H9 (cell line): ENCODE measurements at regions not wholly inside any gene's neighbourhood (a gene's known extent, or its start where the extent isn't known, plus 50 kb on each side); places are given as distances from the start of the nearest gene placed in this dataset.

Experiments
- DNase-seq: peaks from one replicate; pipeline ENCODE4 v3.0.0-alpha.2; 2017
- H2AFZ ChIP-seq: one replicate; pipeline ENCODE4 v1.6.1; 2013; ENCODE audit warnings: mild to moderate bottlenecking, low read length, control low read depth, moderate library complexity
- H2AK5ac ChIP-seq: 2 replicates; pipeline ENCODE4 v1.6.1; 2013; ENCODE audit warnings: low read length, control low read depth, mixed read lengths; ENCODE audit not compliant: insufficient read length
- H2BK120ac ChIP-seq: one replicate; pipeline ENCODE4 v1.6.1; 2013; ENCODE audit warnings: low read depth, mild to moderate bottlenecking, low read length, control low read depth, inconsistent platforms; ENCODE audit not compliant: poor library complexity, severe bottlenecking
- H2BK12ac ChIP-seq: 2 replicates; pipeline ENCODE4 v1.6.1; 2013; ENCODE audit warnings: low read length, control low read depth, mixed read lengths, low read depth; ENCODE audit not compliant: insufficient read length
- H2BK15ac ChIP-seq: 2 replicates; pipeline ENCODE4 v1.6.1; 2013; ENCODE audit warnings: low read depth, low read length, control low read depth
- H2BK20ac ChIP-seq: one replicate; pipeline ENCODE4 v1.6.1; 2013; ENCODE audit warnings: low read depth, mild to moderate bottlenecking, low read length, control low read depth, inconsistent platforms; ENCODE audit not compliant: poor library complexity, severe bottlenecking
- H2BK5ac ChIP-seq: 2 replicates; pipeline ENCODE4 v1.6.1; 2013; ENCODE audit warnings: low read length, control low read depth, mixed read lengths; ENCODE audit not compliant: insufficient read length
- H3K14ac ChIP-seq: 2 replicates; pipeline ENCODE4 v1.6.1; 2013; ENCODE audit warnings: low read length, control low read depth; ENCODE audit not compliant: insufficient read depth
- H3K18ac ChIP-seq: 2 replicates; pipeline ENCODE4 v1.6.1; 2013; ENCODE audit warnings: low read depth, mild to moderate bottlenecking, mixed read lengths, low read length, control low read depth; ENCODE audit not compliant: insufficient read length
- H3K23ac ChIP-seq: 2 replicates; pipeline ENCODE4 v1.6.1; 2013; ENCODE audit warnings: low read length, control low read depth, mixed read lengths, low read depth; ENCODE audit not compliant: insufficient read length
- H3K23me2 ChIP-seq: 2 replicates; pipeline ENCODE4 v1.6.1; 2013; ENCODE audit warnings: low read depth, mild to moderate bottlenecking, mixed read lengths, low read length, control low read depth; ENCODE audit not compliant: insufficient read length, poor library complexity, severe bottlenecking
- H3K27ac ChIP-seq: 2 replicates; pipeline ENCODE4 v1.5.1; 2013; ENCODE audit warnings: low read length, control low read depth, mixed read lengths, low read depth; ENCODE audit not compliant: insufficient read length
- H3K27me3 ChIP-seq: 2 replicates; pipeline ENCODE4 v1.6.1; 2013; ENCODE audit warnings: low read length, control low read depth, inconsistent platforms; ENCODE audit not compliant: insufficient read depth
- H3K4ac ChIP-seq: 2 replicates; pipeline ENCODE4 v1.6.1; 2013; ENCODE audit warnings: low read depth, mild to moderate bottlenecking, control low read depth, inconsistent platforms, low read length, moderate library complexity
- H3K4me1 ChIP-seq: 2 replicates; pipeline ENCODE4 v1.6.1; 2013; ENCODE audit warnings: low read length, control low read depth, inconsistent platforms; ENCODE audit not compliant: insufficient read depth
- H3K4me2 ChIP-seq: 2 replicates; pipeline ENCODE4 v1.6.1; 2013; ENCODE audit warnings: low read length, control low read depth, mixed read lengths; ENCODE audit not compliant: insufficient read length, insufficient read depth
- H3K56ac ChIP-seq: 2 replicates; pipeline ENCODE4 v1.6.1; 2013; ENCODE audit warnings: low read depth, mild to moderate bottlenecking, mixed read lengths, low read length, control low read depth; ENCODE audit not compliant: insufficient read length
- H3K79me1 ChIP-seq: 2 replicates; pipeline ENCODE4 v1.6.1; 2013; ENCODE audit warnings: low read depth, mild to moderate bottlenecking, moderate library complexity, low read length, control low read depth, inconsistent platforms; ENCODE audit not compliant: insufficient read depth, poor library complexity, severe bottlenecking
- H3K79me2 ChIP-seq: 2 replicates; pipeline ENCODE4 v1.6.1; 2013; ENCODE audit warnings: low read length, control low read depth, inconsistent platforms; ENCODE audit not compliant: insufficient read depth
- H3K9ac ChIP-seq: 2 replicates; pipeline ENCODE4 v1.6.1; 2013; ENCODE audit warnings: low read length, control low read depth, mixed read lengths; ENCODE audit not compliant: insufficient read length; ENCODE audit errors: extremely low read depth
- H3K9me3 ChIP-seq: one replicate; pipeline ENCODE4 v1.6.1; 2013; ENCODE audit warnings: low read depth, low read length, inconsistent platforms; ENCODE audit not compliant: control insufficient read depth
- H3T11ph ChIP-seq: one replicate; pipeline ENCODE4 v1.6.1; 2013; ENCODE audit warnings: mild to moderate bottlenecking, low read length, control low read depth, inconsistent platforms
- H4K20me1 ChIP-seq: one replicate; pipeline ENCODE4 v1.6.1; 2013; ENCODE audit not compliant: control insufficient read depth, insufficient read length, insufficient read depth
- H4K5ac ChIP-seq: 2 replicates; pipeline ENCODE4 v1.6.1; 2013; ENCODE audit warnings: low read depth, mild to moderate bottlenecking, mixed read lengths, low read length, control low read depth; ENCODE audit not compliant: insufficient read length
- H4K8ac ChIP-seq: replicated peaks from 2 replicates; pipeline ENCODE4 v1.6.1; 2013; ENCODE audit warnings: low read length, control low read depth, mixed read lengths, low read depth; ENCODE audit not compliant: insufficient read length
- H4K91ac ChIP-seq: 2 replicates; pipeline ENCODE4 v1.6.1; 2013; ENCODE audit warnings: low read depth, mild to moderate bottlenecking, moderate library complexity, mixed read lengths, low read length, control low read depth; ENCODE audit not compliant: insufficient read length
- H3K27ac Mint-ChIP-seq, 3 experiments: 2 replicates in 2 of 3; 3 replicates in 1 of 3; pipeline ENCODE4 v1.8.0; 2020 to 2021; ENCODE audit warnings: mixed read lengths in 3 of 3, mild to moderate bottlenecking in 1 of 3, moderate library complexity in 1 of 3
- H3K27me3 Mint-ChIP-seq: 2 replicates; pipeline ENCODE4 v1.8.0; 2021; ENCODE audit warnings: low read depth, mild to moderate bottlenecking, moderate library complexity, mixed read lengths
- H3K36me3 Mint-ChIP-seq, 3 experiments: 2 replicates in 2 of 3; 3 replicates in 1 of 3; pipeline ENCODE4 v1.8.0; 2020 to 2021; ENCODE audit warnings: low read depth in 3 of 3, mixed read lengths in 3 of 3; ENCODE audit not compliant: insufficient read depth in 1 of 3
- H3K4me1 Mint-ChIP-seq, 2 experiments: 2 replicates each; pipeline ENCODE4 v1.8.0; 2020; ENCODE audit warnings: mixed read lengths in 2 of 2
- H3K4me3 Mint-ChIP-seq, 2 experiments: 2 replicates in 1 of 2; 3 replicates in 1 of 2; pipeline ENCODE4 v1.8.0; 2020 to 2021; ENCODE audit warnings: mild to moderate bottlenecking in 2 of 2, mixed read lengths in 2 of 2, moderate library complexity in 1 of 2
- H3K9me3 Mint-ChIP-seq, 2 experiments: 2 replicates in 1 of 2; 3 replicates in 1 of 2; pipeline ENCODE4 v1.8.0; 2020; ENCODE audit warnings: mild to moderate bottlenecking in 2 of 2, mixed read lengths in 2 of 2, moderate library complexity in 1 of 2
- CTCF ChIP-seq: fragments of 200-600 bp; sonication (generic); conservative IDR thresholded peaks from 3 replicates; pipeline ENCODE4 v1.8.0; 2021; ENCODE audit warnings: antibody characterized with exemption, mild to moderate bottlenecking
- WGBS: extraction: QIAGEN DNeasy Blood & Tissue Kit; methylation state at CpG from one replicate; pipeline ENCODE4 v1.1.7; 2013; ENCODE audit warnings: missing lambda C conversion rate, low lambda C conversion rate, mixed read lengths; ENCODE audit not compliant: insufficient read length; ENCODE audit errors: extremely low coverage; 5-methylcytosine and 5-hydroxymethylcytosine counted together

GRCh38 chr3:118593277-118593670, 441.4 kb downstream of the IGSF11 start:
- Histone ChIP-seq H3K79me1 (no peaks in the 10 kb centered on the region), H4K91ac (no peak overlapping the region), H2BK12ac (no peak overlapping the region), H3K23ac (no peak overlapping the region), H3K27ac (no peak overlapping the region), H3K18ac (no peak overlapping the region), H3K79me2 (no peaks in the 10 kb centered on the region), H3K4me2 (no peak overlapping the region), H3K23me2 (no peaks in the 10 kb centered on the region), H3K9ac (no peak overlapping the region), H4K8ac (no peak overlapping the region), H3K4ac (no peak overlapping the region), H3K56ac (no peak overlapping the region), H3K14ac (no peak overlapping the region), H2BK15ac (no peak overlapping the region), H4K5ac (no peak overlapping the region), H3K9me3 (no peaks in the 10 kb centered on the region), H3K4me1 (no peaks in the 10 kb centered on the region), H2BK120ac (no peak overlapping the region), H3T11ph (no peak overlapping the region), H2AK5ac (no peak overlapping the region), H3K27me3 (no peaks in the 10 kb centered on the region), H2BK20ac (no peak overlapping the region), H2AFZ (no peak overlapping the region), H4K20me1 (no peaks in the 10 kb centered on the region), H2BK5ac (no peak overlapping the region)
- Mint-ChIP-seq H3K27me3 (no peaks in the 10 kb centered on the region), H3K36me3 (peaks cover 5 to 10% (median 9%) of the 10 kb centered on the region in 3 experiments; a peak in 6 of 7 replicates), H3K27ac (no peak overlapping the region), H3K4me3 (no peak overlapping the region), H3K9me3 (peaks cover 23 to 45% of the 10 kb centered on the region in 2 experiments; a peak in 4 of 5 replicates), H3K4me1 (peaks cover 0 to 1% of the 10 kb centered on the region in 2 experiments; a peak in 1 of 4 replicates)
- DNase-seq, result no peak
- no CpG with 5 or more reads among the region's 4 CpGs for WGBS
- TF ChIP-seq CTCF, result no peak
